ELF-1 (cell line): ENCODE measurements at regions not wholly inside any gene's neighbourhood (a gene's known extent, or its start where the extent isn't known, plus 50 kb on each side); places are given as distances from the start of the nearest gene placed in this dataset.
"Not testable (repeated sequence)": the region's sequence is repeated elsewhere in the genome, so short reads cannot be mapped to it uniquely, and the experiment has no call there.

ENCODE experiments used
- DNase-seq: peaks from one replicate; pipeline ENCODE4 v3.0.0-alpha.2; 2016; ENCODE audit warnings: low read depth, low spot score

GRCh38 chr12:53870117-53870516 is 68.5 kb upstream of the HOXC13 start:
- no peak for DNase-seq

- no peak for DNase-seq
Observed at GRCh38 chr12:53871367-53871766, 67.3 kb upstream of the HOXC13 start.

GRCh38 chr12:53872367-53872766 is 66.3 kb upstream of the HOXC13 start:
- no peak for DNase-seq

- not testable (repeated sequence) for DNase-seq
Observed at GRCh38 chr12:53877961-53878360, 60.7 kb upstream of the HOXC13 start.

- DNase-seq, result no peak
Observed at GRCh38 chr12:53887006-53887405, 51.6 kb upstream of the HOXC13 start.

- no peak for DNase-seq
Observed at GRCh38 chr12:53887881-53888280, 50.8 kb upstream of the HOXC13 start.
